ENCODE measurements at regions not wholly inside any gene's neighbourhood (a gene's known extent, or its start where the extent isn't known, plus 50 kb on each side); places are given as distances from the start of the nearest gene placed in this dataset.

DNA sequence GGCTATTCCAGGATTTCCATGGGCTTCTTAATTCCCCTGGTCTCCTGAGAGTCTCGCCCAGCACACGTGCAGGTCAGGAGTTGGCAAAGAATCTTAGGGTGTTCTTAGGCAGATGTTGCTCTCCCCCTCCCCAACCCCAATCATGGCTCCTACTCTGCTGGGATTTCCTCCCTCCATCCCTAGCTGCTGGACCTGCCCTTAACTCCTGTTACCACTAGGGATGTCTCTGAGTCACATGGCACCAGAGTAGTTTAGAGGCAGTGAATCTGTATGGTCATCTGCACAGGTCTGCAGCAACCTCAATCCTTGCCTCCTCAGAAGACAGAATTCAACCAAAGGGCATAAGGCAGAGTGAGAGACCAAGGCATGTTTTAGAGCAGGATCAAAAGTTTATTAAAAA, 51.8 kb upstream of the CHST3 start:
- no peaks in the 10 kb centered on the region for H3K9me3 ChIP-seq (ENCODE audit: control insufficient read depth, low read depth, low read length)
- no peak overlapping the region for H2BK5ac ChIP-seq (ENCODE audit: insufficient read length, low read length)
- no peaks in the 10 kb centered on the region for H3K79me2 ChIP-seq (ENCODE audit: insufficient read depth, low read length)
- Mint-ChIP-seq H3K9me3 (peaks cover 5 to 13% of the 10 kb centered on the region in 2 experiments; a peak in 4 of 5 replicates), H3K4me3 (no peak overlapping the region), H3K36me3 (ENCODE audit: insufficient read depth in 1 of 3, low read depth in 3 of 3) (peaks cover 0 to 2% (median 0%) of the 10 kb centered on the region in 3 experiments; a peak in 2 of 7 replicates), H3K4me1 (peaks cover 5% of the 10 kb centered on the region in 2 experiments), H3K27ac (no peak overlapping the region), H3K27me3 (ENCODE audit: low read depth) (peaks cover 7% of the 10 kb centered on the region; the same call in 1 of the 2 replicates)
- no peak overlapping the region for H2BK20ac ChIP-seq (ENCODE audit: low read depth, low read length, poor library complexity, severe bottlenecking)
- WGBS (ENCODE audit: extremely low coverage, insufficient read length, low lambda C conversion rate) = no CpG with 5 or more reads among the region's 2 CpGs
- no peak overlapping the region for H3T11ph ChIP-seq (ENCODE audit: low read length)
- H3K14ac ChIP-seq (ENCODE audit: insufficient read depth, low read length) = no peak overlapping the region
- no peak overlapping the region for H2BK15ac ChIP-seq (ENCODE audit: low read depth, low read length)
- no peak overlapping the region for H3K56ac ChIP-seq (ENCODE audit: insufficient read length, low read depth, low read length)
- TF ChIP-seq CTCF (conservative IDR thresholded peaks at IDR 0.05) = peak; percentile 37
- no peaks in the 10 kb centered on the region for H3K4me1 ChIP-seq (ENCODE audit: insufficient read depth, low read length)
- no peak overlapping the region for H4K91ac ChIP-seq (ENCODE audit: insufficient read length, low read depth, low read length)
- DNase-seq = no peak
- no peak overlapping the region for H3K27ac ChIP-seq (ENCODE audit: insufficient read length, low read depth, low read length)
- no peak overlapping the region for H2AFZ ChIP-seq (ENCODE audit: low read length)
- no peaks in the 10 kb centered on the region for H3K79me1 ChIP-seq (ENCODE audit: insufficient read depth, low read depth, low read length, poor library complexity, severe bottlenecking)
- H3K23me2 ChIP-seq (ENCODE audit: insufficient read length, low read depth, low read length, poor library complexity, severe bottlenecking) = no peaks in the 10 kb centered on the region
- H4K5ac ChIP-seq (ENCODE audit: insufficient read length, low read depth, low read length) = no peak overlapping the region
- H3K27me3 ChIP-seq (ENCODE audit: insufficient read depth, low read length) = no peaks in the 10 kb centered on the region
- no peaks in the 10 kb centered on the region for H4K20me1 ChIP-seq (ENCODE audit: control insufficient read depth, insufficient read depth, insufficient read length)
- no peak overlapping the region for H2BK120ac ChIP-seq (ENCODE audit: low read depth, low read length, poor library complexity, severe bottlenecking)
- H3K23ac ChIP-seq (ENCODE audit: insufficient read length, low read depth, low read length) = no peak overlapping the region
- no peak overlapping the region for H2BK12ac ChIP-seq (ENCODE audit: insufficient read length, low read depth, low read length)
- no peak overlapping the region for H2AK5ac ChIP-seq (ENCODE audit: insufficient read length, low read length)
- H4K8ac ChIP-seq (replicated peaks; ENCODE audit: insufficient read length, low read depth, low read length) = no peak overlapping the region
- no peak overlapping the region for H3K9ac ChIP-seq (ENCODE audit: extremely low read depth, insufficient read length, low read length)
- H3K4ac ChIP-seq (ENCODE audit: low read depth, low read length) = no peak overlapping the region
- H3K18ac ChIP-seq (ENCODE audit: insufficient read length, low read depth, low read length) = no peak overlapping the region
- H3K4me2 ChIP-seq (ENCODE audit: insufficient read depth, insufficient read length, low read length) = no peak overlapping the region
